ENCODE measurements at regions not wholly inside any gene's neighbourhood (a gene's known extent, or its start where the extent isn't known, plus 50 kb on each side); places are given as distances from the start of the nearest gene placed in this dataset.

DNA sequence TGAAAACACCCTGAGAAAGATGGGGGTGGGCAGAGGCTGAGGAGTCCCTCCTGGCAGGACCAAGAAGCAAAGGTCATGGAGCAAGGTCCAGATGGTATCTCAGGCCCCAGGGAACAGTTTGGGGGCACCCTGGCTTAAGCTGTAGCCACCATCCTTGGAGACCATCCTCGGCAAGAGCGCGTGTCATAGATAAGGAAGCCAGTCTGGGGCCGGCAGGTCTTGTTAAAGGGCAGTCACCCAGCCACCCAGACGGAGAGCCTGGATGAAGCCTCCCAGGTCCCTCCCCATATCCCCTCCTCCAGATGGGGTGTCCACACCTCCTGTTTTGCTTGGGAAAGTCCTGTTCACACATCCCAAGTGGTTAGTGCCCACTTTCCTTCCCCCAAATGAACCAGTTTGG lies 191.1 kb downstream of the KLF13 start:
- Histone ChIP-seq H3K36me3 (no peaks in the 10 kb centered on the region), H3K27ac (no peak overlapping the region), H3K4me3 (no peak overlapping the region), H3K4me1 (peaks cover 0 to 13% (median 3%) of the 10 kb centered on the region in 4 donors), H3K9me3 (no peaks in the 10 kb centered on the region), H3K27me3 (no peaks in the 10 kb centered on the region)
- ATAC-seq: no peak
- DNase-seq: no peak
- intact Hi-C loops (cut with DNase I): no loop called here
- TF ChIP-seq CTCF (IDR thresholded peaks at IDR 0.05): no peak
- no peak for TF ChIP-seq POLR2A (IDR thresholded peaks at IDR 0.05)
- 100% methylated on average over 1 of the region's 5 CpGs for WGBS (ENCODE audit: insufficient coverage, low coverage, low lambda C conversion rate, missing lambda C conversion rate)

DNA sequence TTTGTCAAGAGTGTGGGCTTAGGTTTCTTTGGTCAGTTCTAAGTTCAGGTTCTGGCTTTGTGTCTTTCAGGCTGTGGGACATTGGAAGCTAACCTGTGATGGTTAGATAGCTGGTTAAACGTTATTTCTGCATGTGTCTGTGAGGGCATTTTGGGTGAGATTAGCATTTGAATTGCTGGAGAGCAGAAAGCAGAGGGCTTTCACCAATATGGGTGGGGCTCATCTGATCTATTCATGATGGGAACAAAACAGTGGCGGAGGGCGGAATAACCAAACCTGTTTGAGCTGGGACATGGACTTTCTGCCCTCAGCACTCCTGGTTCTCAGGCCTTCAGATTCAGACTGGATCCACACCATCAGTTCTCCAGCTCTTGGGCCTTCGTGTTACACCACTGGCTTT lies 195.4 kb downstream of the KLF13 start:
- intact Hi-C loops (cut with DNase I): no loop called here
- 50% methylated on average over 2 of the region's 4 CpGs for WGBS (ENCODE audit: insufficient coverage, low coverage, low lambda C conversion rate, missing lambda C conversion rate)
- ATAC-seq: no peak

DNA sequence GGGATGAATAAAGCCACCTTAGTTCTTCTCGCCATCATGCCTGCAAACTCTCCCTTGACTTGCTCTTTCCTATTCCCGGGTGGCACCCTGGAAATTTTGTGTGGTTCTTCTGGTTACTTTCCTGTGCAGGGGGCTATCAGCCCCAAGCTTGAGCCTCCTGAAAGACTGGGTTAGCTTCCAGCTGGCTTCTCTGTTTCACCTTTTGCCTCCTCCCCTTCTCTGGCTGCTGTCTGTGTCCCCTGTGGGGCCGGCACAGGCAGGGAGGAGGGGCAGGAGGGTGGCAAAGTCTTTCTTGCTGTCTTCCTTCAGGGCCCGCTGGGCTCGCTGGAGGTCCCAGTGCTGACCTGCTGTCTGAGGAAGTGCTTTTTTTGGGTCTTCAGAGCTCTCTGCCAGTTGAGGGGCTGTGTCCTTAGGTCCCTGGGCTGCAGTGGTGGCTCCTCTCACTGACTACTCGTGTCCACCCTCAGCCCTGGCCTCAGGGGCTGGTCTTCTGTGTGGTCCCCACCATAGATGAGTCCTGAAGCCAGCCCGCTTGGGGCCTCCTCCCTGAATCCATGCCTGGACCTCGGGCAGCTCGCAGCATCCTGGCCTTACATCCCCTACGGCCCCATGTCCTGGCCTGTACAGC lies 196.5 kb downstream of the KLF13 start:
- H3K4me3 ChIP-seq: no peak overlapping the region
- 95% methylated on average over 2 of the region's 10 CpGs for WGBS (ENCODE audit: insufficient coverage, low coverage, low lambda C conversion rate, missing lambda C conversion rate)
- intact Hi-C loops (cut with DNase I): no loop called here
- ATAC-seq (no peak), DNase-seq (no peak)
- H3K9me3 ChIP-seq: no peaks in the 10 kb centered on the region
- no peaks in the 10 kb centered on the region for H3K4me1 ChIP-seq
- no peaks in the 10 kb centered on the region for H3K27me3 ChIP-seq
- no peaks in the 10 kb centered on the region for H3K36me3 ChIP-seq
- no peak for TF ChIP-seq CTCF (IDR thresholded peaks at IDR 0.05)
- no peak for TF ChIP-seq POLR2A (IDR thresholded peaks at IDR 0.05)
- H3K27ac ChIP-seq: no peak overlapping the region

More for the DNA sequence above, 195.4 kb downstream of the KLF13 start:
- DNase-seq: no peak
- Histone ChIP-seq H3K4me3 (no peak overlapping the region), H3K36me3 (no peaks in the 10 kb centered on the region), H3K4me1 (peaks cover 0 to 3% (median 0%) of the 10 kb centered on the region in 4 donors), H3K9me3 (no peaks in the 10 kb centered on the region), H3K27me3 (no peaks in the 10 kb centered on the region), H3K27ac (no peak overlapping the region)
- TF ChIP-seq CTCF (IDR thresholded peaks at IDR 0.05) (no peak), POLR2A (IDR thresholded peaks at IDR 0.05) (no peak)

GRCh38 chr15:31523655-31524049 lies 197.0 kb downstream of the KLF13 start:
- no peaks in the 10 kb centered on the region for H3K9me3 ChIP-seq
- no peak overlapping the region for H3K4me3 ChIP-seq
- TF ChIP-seq CTCF (IDR thresholded peaks at IDR 0.05): no peak
- no peak for TF ChIP-seq POLR2A (IDR thresholded peaks at IDR 0.05)
- no CpG with 5 or more reads among the region's 5 CpGs for WGBS (ENCODE audit: insufficient coverage, low coverage, low lambda C conversion rate, missing lambda C conversion rate)
- DNase-seq (no peak), ATAC-seq (no peak)
- no peaks in the 10 kb centered on the region for H3K4me1 ChIP-seq
- intact Hi-C loops (cut with DNase I): no loop called here
- no peak overlapping the region for H3K27ac ChIP-seq
- H3K36me3 ChIP-seq: no peaks in the 10 kb centered on the region
- H3K27me3 ChIP-seq: no peaks in the 10 kb centered on the region

All from right lobe of liver (tissue), 6 donors.